ENCODE measurements at regions not wholly inside any gene's neighbourhood (a gene's known extent, or its start where the extent isn't known, plus 50 kb on each side); places are given as distances from the start of the nearest gene placed in this dataset.
A peak's percentile ranks its signal among the peaks of the same experiment; 100 is the strongest.

- TF ChIP-seq ZNF217 (IDR thresholded peaks at IDR 0.05) = 0 out of 2 replicates have a peak, but pooled peaks have one; percentile 6
- TF ChIP-seq CHD4 (IDR thresholded peaks at IDR 0.05) = no peak
- 0 out of 2 replicates have a peak, but pooled peaks have one; percentile 1 for TF ChIP-seq SPI1 (IDR thresholded peaks at IDR 0.05; ENCODE audit: borderline replicate concordance, insufficient read depth, low read depth, low read length)
- TF ChIP-seq GATAD2B (conservative IDR thresholded peaks at IDR 0.05; ENCODE audit: low read depth) = 0 out of 2 replicates have a peak, but pooled peaks have one; percentile 28
- peak; percentile 54; the same call in 1 of the 2 replicates for TF ChIP-seq ATF2 (IDR thresholded peaks at IDR 0.05; ENCODE audit: low read length)
- peak; percentile 68 for TF ChIP-seq DPF2 (IDR thresholded peaks at IDR 0.05)
- TF ChIP-seq NR2F1 (conservative IDR thresholded peaks at IDR 0.05) = peak; percentile 63; the same call in 1 of the 2 replicates
- no peak; the same call in 1 of the 2 replicates for TF ChIP-seq RELB (IDR thresholded peaks at IDR 0.05; ENCODE audit: low read depth)
- no peak for TF ChIP-seq NKRF (conservative IDR thresholded peaks at IDR 0.05)
- 0 out of 2 replicates have a peak, but pooled peaks have one; percentile 16 for TF ChIP-seq RUNX3 (IDR thresholded peaks at IDR 0.05; ENCODE audit: low read length)
- TF ChIP-seq NFIC (IDR thresholded peaks at IDR 0.05; ENCODE audit: low read depth, low read length) = peak; percentile 50; the same call in 1 of the 2 replicates
- TF ChIP-seq ZNF24 (IDR thresholded peaks at IDR 0.05) = no peak
- peak in 1 of 2 experiments; percentile 52; a peak in 2 of 4 replicates for TF ChIP-seq BHLHE40 (IDR thresholded peaks at IDR 0.05; ENCODE audit: borderline replicate concordance in 1 of 2, low read depth in 2 of 2, low read length in 1 of 2)
- peak; percentile 46 for TF ChIP-seq JUNB (IDR thresholded peaks at IDR 0.05)
- TF ChIP-seq EED (IDR thresholded peaks at IDR 0.05; ENCODE audit: low read depth) = peak; percentile 57; the same call in 1 of the 2 replicates
- peak; percentile 28; the same call in 1 of the 2 replicates for TF ChIP-seq ZBED1 (IDR thresholded peaks at IDR 0.05; ENCODE audit: borderline replicate concordance)
- TF ChIP-seq IRF5 (IDR thresholded peaks at IDR 0.05; ENCODE audit: borderline replicate concordance) = no peak
- TF ChIP-seq REST (IDR thresholded peaks at IDR 0.05; ENCODE audit: low read depth, low read length) = no peak
- TF ChIP-seq SMARCA5 (IDR thresholded peaks at IDR 0.05) = 0 out of 2 replicates have a peak, but pooled peaks have one; percentile 20
- no peak for TF ChIP-seq POLR2A (IDR thresholded peaks at IDR 0.05; ENCODE audit: low read depth, low read length)
Measured at GRCh38 chr7:46153951-46154787, 233.1 kb upstream of the IGFBP3 start (continued).
